ENCODE measurements at regions not wholly inside any gene's neighbourhood (a gene's known extent, or its start where the extent isn't known, plus 50 kb on each side); places are given as distances from the start of the nearest gene placed in this dataset.

- no peak overlapping the region for H3K9ac ChIP-seq (ENCODE audit: insufficient read depth, low read length, poor library complexity, severe bottlenecking)
- WGBS (ENCODE audit: insufficient coverage): no CpG with 5 or more reads among the region's 1 CpG
- no peak for TF ChIP-seq CTCF (IDR thresholded peaks at IDR 0.05)
- no peaks in the 10 kb centered on the region for H3K36me3 ChIP-seq (replicated peaks in 1 of 2; ENCODE audit: control insufficient read depth in 1 of 2, insufficient read depth in 2 of 2, low read length in 2 of 2)
- intact Hi-C loops (cut with micrococcal nuclease): no loop called here
- no peak for DNase-seq
- no peak overlapping the region for H3K27ac Mint-ChIP-seq
- no peak overlapping the region for H3K4me3 Mint-ChIP-seq
- no peak overlapping the region for H2AFZ ChIP-seq (ENCODE audit: insufficient read depth, low read depth, low read length, poor library complexity, severe bottlenecking)
- no peaks in the 10 kb centered on the region for H3K36me3 Mint-ChIP-seq
- peaks cover 0 to 6% (median 2%) of the 10 kb centered on the region in 7 donors for H3K9me3 Mint-ChIP-seq
- H3K4me1 ChIP-seq (ENCODE audit: control insufficient read depth in 1 of 2, insufficient read depth in 2 of 2, low read length in 2 of 2): no peaks in the 10 kb centered on the region
- H3K4me2 ChIP-seq (replicated peaks; ENCODE audit: extremely low read depth, low read length, poor library complexity, severe bottlenecking): no peak overlapping the region
- peaks cover 0 to 2% (median 2%) of the 10 kb centered on the region in 3 donors for H3K27me3 Mint-ChIP-seq (ENCODE audit: low read depth in 3 of 3)
- no peaks in the 10 kb centered on the region for H3K27me3 ChIP-seq (ENCODE audit: control insufficient read depth in 2 of 2, insufficient read depth in 2 of 2, low read length in 2 of 2)
- no peak overlapping the region for H3K4me3 ChIP-seq (replicated peaks in 1 of 3; ENCODE audit: low read depth in 2 of 3, low read length in 3 of 3)
- H4K20me1 ChIP-seq (ENCODE audit: insufficient read depth, low read length): no peaks in the 10 kb centered on the region
- no peaks in the 10 kb centered on the region for H3K79me2 ChIP-seq (ENCODE audit: insufficient read depth, low read length)
- H3K4me1 Mint-ChIP-seq: no peaks in the 10 kb centered on the region
- peaks cover 3 to 4% of the 10 kb centered on the region in 2 donors for H3K9me3 ChIP-seq (replicated peaks in 1 of 2; ENCODE audit: control insufficient read depth in 1 of 2, insufficient read depth in 1 of 2, low read length in 2 of 2)
- no peak overlapping the region for H3K27ac ChIP-seq (ENCODE audit: low read depth in 1 of 2, low read length in 2 of 2)
Measured at GRCh38 chr4:130479020-130479419, 1383.1 kb downstream of the C4orf33 start.

- Histone ChIP-seq H2AFZ (ENCODE audit: insufficient read depth, low read depth, low read length, poor library complexity, severe bottlenecking) (no peak overlapping the region), H3K36me3 (replicated peaks in 1 of 2; ENCODE audit: control insufficient read depth in 1 of 2, insufficient read depth in 2 of 2, low read length in 2 of 2) (no peaks in the 10 kb centered on the region), H3K4me3 (replicated peaks in 1 of 3; ENCODE audit: low read depth in 2 of 3, low read length in 3 of 3) (no peak overlapping the region), H4K20me1 (ENCODE audit: insufficient read depth, low read length) (no peaks in the 10 kb centered on the region), H3K9me3 (replicated peaks in 1 of 2; ENCODE audit: control insufficient read depth in 1 of 2, insufficient read depth in 1 of 2, low read length in 2 of 2) (peaks cover 3 to 4% of the 10 kb centered on the region in 2 donors), H3K9ac (ENCODE audit: insufficient read depth, low read length, poor library complexity, severe bottlenecking) (no peak overlapping the region), H3K4me2 (replicated peaks; ENCODE audit: extremely low read depth, low read length, poor library complexity, severe bottlenecking) (no peak overlapping the region), H3K27ac (ENCODE audit: low read depth in 1 of 2, low read length in 2 of 2) (no peak overlapping the region), H3K27me3 (ENCODE audit: control insufficient read depth in 2 of 2, insufficient read depth in 2 of 2, low read length in 2 of 2) (no peaks in the 10 kb centered on the region), H3K79me2 (ENCODE audit: insufficient read depth, low read length) (no peaks in the 10 kb centered on the region), H3K4me1 (ENCODE audit: control insufficient read depth in 1 of 2, insufficient read depth in 2 of 2, low read length in 2 of 2) (no peaks in the 10 kb centered on the region)
- DNase-seq: no peak
- H3K4me3 Mint-ChIP-seq: no peak overlapping the region
- no peak overlapping the region for H3K27ac Mint-ChIP-seq
- H3K4me1 Mint-ChIP-seq: no peaks in the 10 kb centered on the region
- no peaks in the 10 kb centered on the region for H3K36me3 Mint-ChIP-seq
- peaks cover 0 to 6% (median 2%) of the 10 kb centered on the region in 7 donors for H3K9me3 Mint-ChIP-seq
- intact Hi-C loops (cut with micrococcal nuclease): no loop called here
- TF ChIP-seq CTCF (IDR thresholded peaks at IDR 0.05): no peak
- peaks cover 0 to 2% (median 2%) of the 10 kb centered on the region in 3 donors for H3K27me3 Mint-ChIP-seq (ENCODE audit: low read depth in 3 of 3)
- WGBS (ENCODE audit: insufficient coverage): 83% methylated on average over 1 of the region's 2 CpGs
Measured at GRCh38 chr4:130479674-130480073, 1383.7 kb downstream of the C4orf33 start.
